T-cell (primary cell): ENCODE measurements at regions not wholly inside any gene's neighbourhood (a gene's known extent, or its start where the extent isn't known, plus 50 kb on each side); places are given as distances from the start of the nearest gene placed in this dataset.
"Not testable (repeated sequence)": the region's sequence is repeated elsewhere in the genome, so short reads cannot be mapped to it uniquely, and the experiment has no call there.

Source experiments
- ATAC-seq, 4 experiments: fragments of 200-7000 bp in 3 of 4; fragments of 150-1000 bp in 1 of 4; cut with Tn5 transposase; replicated peaks in 1 of 4; 1 replicate in 3 of 4; 2 replicates in 1 of 4; pipeline ENCODE4 v1.10.0; 2021; ENCODE audit warnings: moderate library complexity in 3 of 4, mild to moderate bottlenecking in 2 of 4, moderate number of reproducible peaks in 1 of 4
- CTCF ChIA-PET, 2 donors: fragments of 300-600 bp; sonication (Branson Sonifier 250); formaldehyde crosslinking; loops; one replicate each; lab custom pipeline; 2022; ENCODE audit warnings: antibody characterized with exemption in 2 of 2; lab: Charles Lee
- POLR2A ChIA-PET, 2 donors: fragments of 300-600 bp; sonication (Branson Sonifier 250); formaldehyde crosslinking; loops; one replicate each; lab custom pipeline; 2022; ENCODE audit warnings: antibody characterized with exemption in 2 of 2; lab: Charles Lee
- DNase-seq, 35 experiments: peaks; one replicate each; pipeline versions ENCODE4 v3.0.0 to v3.0.0-alpha.2; 2013 to 2023
- H3K27ac ChIP-seq: one replicate; pipeline ENCODE4 v1.5.1; 2013; ENCODE audit warnings: low read length
- H3K27me3 ChIP-seq, 2 experiments: replicated peaks in 1 of 2; 1 replicate in 1 of 2; 2 replicates in 1 of 2; pipeline versions ENCODE4 v1.6.1 to v1.7.0; 2013; ENCODE audit warnings: low read length in 1 of 2, mixed read lengths in 1 of 2; ENCODE audit not compliant: control insufficient read depth in 2 of 2, insufficient read depth in 2 of 2; ENCODE audit errors: extremely low read depth in 1 of 2
- H3K36me3 ChIP-seq, 2 donors: 1 replicate in 1 of 2; 2 replicates in 1 of 2; pipeline versions ENCODE4 v1.6.1 to v1.7.0; 2013; ENCODE audit warnings: low read length in 1 of 2; ENCODE audit not compliant: control insufficient read depth in 2 of 2, insufficient read depth in 1 of 2; ENCODE audit errors: extremely low read depth in 1 of 2
- H3K4me1 ChIP-seq, 2 experiments: 1 replicate in 1 of 2; 2 replicates in 1 of 2; pipeline versions ENCODE4 v1.6.1 to v1.7.0; 2013; ENCODE audit warnings: low read length in 2 of 2, mixed read lengths in 1 of 2; ENCODE audit not compliant: insufficient read depth in 2 of 2, control insufficient read depth in 1 of 2; ENCODE audit errors: extremely low read depth in 1 of 2
- H3K4me3 ChIP-seq, 2 donors: 1 replicate in 1 of 2; 2 replicates in 1 of 2; pipeline versions ENCODE4 v1.5.1 to v1.7.0; 2013; ENCODE audit warnings: mild to moderate bottlenecking in 2 of 2, low read length in 1 of 2, moderate library complexity in 1 of 2; ENCODE audit not compliant: control insufficient read depth in 1 of 2; ENCODE audit errors: extremely low read depth in 1 of 2
- H3K9me3 ChIP-seq: 2 replicates; pipeline ENCODE4 v1.7.0; 2013
- H3K27ac Mint-ChIP-seq, 2 donors: one replicate each; pipeline ENCODE4 v1.8.0; 2020 to 2021; ENCODE audit warnings: mild to moderate bottlenecking in 2 of 2, mixed read lengths in 2 of 2
- H3K27me3 Mint-ChIP-seq, 2 donors: one replicate each; pipeline ENCODE4 v1.8.0; 2021 to 2022; ENCODE audit warnings: mixed read lengths in 2 of 2
- H3K36me3 Mint-ChIP-seq: one replicate; pipeline ENCODE4 v1.8.0; 2021; ENCODE audit warnings: mixed read lengths
- H3K4me1 Mint-ChIP-seq, 3 donors: one replicate each; pipeline ENCODE4 v1.8.0; 2020 to 2022; ENCODE audit warnings: mixed read lengths in 3 of 3, mild to moderate bottlenecking in 1 of 3
- H3K4me3 Mint-ChIP-seq, 3 donors: one replicate each; pipeline ENCODE4 v1.8.0; 2020 to 2022; ENCODE audit warnings: mild to moderate bottlenecking in 3 of 3, mixed read lengths in 3 of 3, moderate library complexity in 3 of 3
- H3K9me3 Mint-ChIP-seq, 3 donors: one replicate each; pipeline ENCODE4 v1.8.0; 2020 to 2022; ENCODE audit warnings: mixed read lengths in 3 of 3
- WGBS: methylation state at CpG from one replicate; pipeline ENCODE4 v1.1.5; 2013; ENCODE audit warnings: missing lambda C conversion rate; ENCODE audit not compliant: insufficient coverage; 5-methylcytosine and 5-hydroxymethylcytosine counted together

DNA sequence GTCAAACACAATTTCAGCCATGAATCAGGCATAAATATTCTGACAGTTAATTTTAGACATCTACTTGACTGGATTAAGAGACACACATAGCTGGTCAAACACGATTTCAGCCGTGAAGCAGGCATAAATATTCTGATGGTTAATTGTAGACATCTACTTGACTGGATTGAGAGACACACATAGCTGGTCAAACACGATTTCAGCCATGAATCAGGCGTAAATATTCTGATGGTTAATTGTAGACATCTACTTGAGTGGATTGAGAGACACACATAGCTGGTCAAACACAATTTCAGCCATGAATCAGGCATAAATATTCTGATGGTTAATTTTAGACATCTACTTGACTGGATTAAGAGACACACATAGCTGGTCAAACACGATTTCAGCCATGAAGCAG is 106.4 kb downstream of the OR4F3 start:
- H3K27ac ChIP-seq, H3K4me1 Mint-ChIP-seq, CTCF ChIA-PET, H3K9me3 Mint-ChIP-seq, H3K36me3 Mint-ChIP-seq, H3K9me3 ChIP-seq, H3K4me3 ChIP-seq, H3K4me1 ChIP-seq, H3K4me3 Mint-ChIP-seq, H3K27ac Mint-ChIP-seq, H3K27me3 ChIP-seq, POLR2A ChIA-PET, H3K36me3 ChIP-seq, H3K27me3 Mint-ChIP-seq, ATAC-seq: not testable (repeated sequence)
- peak in 1 of 35 experiments; percentile 0 for DNase-seq
- no CpG with 5 or more reads among the region's 5 CpGs for WGBS
